ENCODE measurements at regions not wholly inside any gene's neighbourhood (a gene's known extent, or its start where the extent isn't known, plus 50 kb on each side); places are given as distances from the start of the nearest gene placed in this dataset.

DNA sequence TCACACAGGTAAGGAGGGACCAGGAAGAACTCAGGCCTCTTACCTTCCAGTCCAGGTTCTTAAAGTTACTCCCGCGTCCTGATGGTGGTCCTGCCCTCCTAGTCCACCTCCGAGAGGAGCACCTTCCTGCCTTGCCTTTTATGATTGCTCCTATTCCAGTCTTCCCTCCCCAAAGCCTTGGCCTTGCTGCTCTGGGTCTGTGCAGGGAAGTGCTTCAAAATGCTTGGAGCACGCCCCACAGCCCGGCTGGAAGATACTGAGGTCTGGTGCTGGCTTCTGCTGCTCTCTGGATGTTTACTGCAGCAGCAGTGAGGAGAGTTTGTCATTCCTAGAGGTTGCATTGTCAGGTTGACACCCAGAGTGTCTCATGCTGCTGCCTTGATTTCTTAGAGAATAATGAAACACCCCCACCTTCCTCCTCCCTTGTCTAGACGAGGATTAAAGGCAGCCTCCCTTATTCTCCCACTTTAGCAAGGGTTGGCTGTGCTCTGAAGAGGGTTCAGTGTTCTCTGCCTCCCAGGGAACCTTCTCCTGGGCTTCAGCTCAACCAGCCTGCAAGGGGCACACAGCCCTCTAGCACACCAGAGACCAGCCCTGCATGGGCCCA, 142.2 kb upstream of the CACNA1E start:
- DNase-seq = no peak

DNA sequence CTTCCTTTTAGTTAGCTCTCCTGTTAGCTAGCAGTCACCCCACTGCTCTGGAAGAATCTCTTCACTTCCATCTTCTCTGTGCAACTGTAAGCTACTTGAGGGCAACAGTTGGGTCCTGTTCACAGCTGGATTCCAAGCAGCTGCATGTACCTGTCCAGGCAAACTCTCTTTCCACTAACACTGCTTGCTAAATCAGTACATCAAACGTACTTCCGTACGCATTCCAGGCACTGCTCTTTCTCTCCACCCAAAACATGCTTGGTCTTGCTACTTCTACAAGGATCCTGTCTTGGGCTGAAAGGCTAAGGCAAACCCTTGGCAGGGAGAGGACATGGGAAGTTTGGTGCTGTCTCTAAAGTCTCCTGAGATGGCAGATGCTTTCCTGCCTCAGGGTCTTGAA, 139.2 kb upstream of the CACNA1E start:
- DNase-seq = no peak

DNA sequence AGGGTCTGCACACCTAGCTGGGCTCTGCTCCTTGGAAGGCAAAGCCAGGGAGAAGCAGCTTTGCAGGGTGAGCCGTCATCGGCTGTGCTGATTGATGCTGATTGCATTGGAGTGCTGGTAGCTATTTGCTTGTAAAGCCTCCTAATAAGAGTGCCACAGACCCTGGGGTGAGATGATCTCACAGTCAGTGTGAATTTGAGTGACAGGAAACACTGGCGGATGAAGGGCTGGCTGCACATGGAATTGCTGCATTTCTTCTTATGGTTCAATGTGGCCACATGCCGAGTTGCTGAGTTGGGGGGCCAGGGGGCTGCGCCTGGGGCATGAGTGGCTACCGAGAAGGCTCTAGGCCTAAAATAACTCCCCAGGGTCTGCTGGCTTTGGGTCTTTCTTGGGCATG, 138.2 kb upstream of the CACNA1E start:
- no peak for DNase-seq

DNA sequence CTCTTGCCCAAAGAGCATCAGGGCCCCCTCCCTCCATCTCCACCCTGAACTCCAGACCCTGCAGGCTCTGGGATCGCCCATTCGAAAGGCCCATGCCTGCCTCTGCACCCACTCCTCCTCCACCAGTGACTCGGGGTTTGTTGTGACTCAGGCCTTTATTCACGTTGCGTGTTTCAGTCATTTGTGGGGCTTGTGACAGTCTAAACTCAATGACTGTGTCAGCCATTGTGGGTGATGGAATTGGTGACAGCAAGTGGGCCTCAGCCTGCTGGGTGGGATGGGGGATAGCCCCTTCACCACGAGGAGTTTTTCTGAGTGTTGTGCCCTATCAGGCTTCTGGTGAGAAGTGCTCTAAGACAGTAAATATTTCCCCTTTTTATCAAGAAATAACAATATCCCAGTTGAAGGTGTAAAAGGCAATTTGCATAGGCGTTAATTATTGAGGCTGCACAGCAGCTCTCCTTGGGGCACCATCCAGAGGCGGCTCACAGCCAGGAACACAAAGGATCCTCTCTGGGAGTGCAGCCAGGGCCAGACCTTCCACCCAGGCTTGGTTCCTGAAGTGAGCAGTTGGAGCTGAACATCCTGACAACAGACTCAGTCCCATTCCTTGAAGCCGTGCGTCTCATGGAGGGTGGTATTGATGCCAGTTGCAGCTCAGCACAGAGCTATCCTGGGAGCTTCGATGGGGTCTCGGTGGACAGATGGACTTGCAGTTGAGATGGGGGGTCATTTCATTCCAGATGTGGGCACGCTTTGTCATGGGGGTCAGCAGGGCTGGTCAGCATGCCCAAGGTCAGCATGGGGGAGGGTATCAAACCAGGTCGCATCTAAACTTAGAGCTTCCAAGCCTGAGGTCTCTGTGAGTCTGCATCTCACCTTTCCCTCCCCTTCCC, 135.6 kb upstream of the CACNA1E start:
- no peak for DNase-seq

DNA sequence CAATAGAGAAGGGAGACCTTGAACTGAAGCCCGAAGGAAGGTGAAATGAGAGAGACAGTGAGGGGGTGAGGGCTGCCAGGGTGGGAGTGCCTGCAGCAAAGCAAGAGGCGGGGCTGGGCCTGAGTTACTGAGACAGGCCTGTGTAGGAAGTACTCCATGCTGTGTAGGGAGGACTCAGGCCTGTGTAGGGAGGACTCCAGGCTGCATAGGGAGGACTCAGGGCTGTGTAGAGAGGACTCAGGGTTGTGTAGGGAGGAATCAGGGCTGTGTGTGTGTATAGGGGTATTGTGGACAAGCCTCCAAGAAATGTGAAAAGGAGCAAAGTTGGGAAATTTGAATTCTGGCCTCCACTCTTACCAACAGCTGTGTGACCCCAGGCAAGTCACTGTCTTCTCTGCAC, 133.8 kb upstream of the CACNA1E start:
- DNase-seq = no peak

DNA sequence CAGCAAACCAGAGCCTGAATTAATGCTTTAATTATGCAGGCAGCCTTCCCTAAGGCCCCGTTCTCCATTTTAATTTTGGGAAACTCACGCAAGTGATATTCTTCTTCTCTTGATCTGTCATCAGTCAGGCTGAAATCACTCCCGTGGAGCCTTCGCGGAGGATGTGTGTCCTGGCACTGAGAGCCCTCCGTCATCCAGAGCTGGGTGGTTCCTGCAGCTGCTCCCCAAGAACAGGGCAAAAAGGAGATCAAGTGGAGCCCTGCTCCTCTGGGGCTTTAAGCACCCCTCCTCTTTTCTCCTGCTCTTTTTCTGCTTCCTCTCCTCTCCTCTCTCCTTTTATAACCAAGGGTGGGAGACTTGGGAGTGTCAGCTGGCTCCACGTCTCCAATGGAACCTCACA, 133.2 kb upstream of the CACNA1E start:
- DNase-seq = no peak

DNA sequence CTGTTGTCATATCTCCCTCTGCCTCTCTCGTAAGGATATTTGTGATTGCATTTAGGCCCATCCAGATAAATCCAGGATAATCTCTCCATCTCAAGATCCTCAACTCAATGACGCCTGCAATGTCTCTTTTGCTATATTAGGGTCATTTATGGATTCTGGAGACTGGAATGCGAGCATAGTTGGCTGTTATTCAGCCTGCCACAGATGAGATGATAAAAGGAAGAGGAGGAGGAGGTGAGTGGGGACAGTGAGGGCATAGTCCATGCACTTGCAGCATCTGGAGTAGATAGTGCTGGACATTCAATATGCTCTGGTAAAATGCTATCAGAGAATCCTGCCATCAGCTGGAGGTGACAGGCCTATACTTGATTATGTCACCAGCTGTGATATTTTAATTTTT, 131.6 kb upstream of the CACNA1E start:
- no peak for DNase-seq

DNA sequence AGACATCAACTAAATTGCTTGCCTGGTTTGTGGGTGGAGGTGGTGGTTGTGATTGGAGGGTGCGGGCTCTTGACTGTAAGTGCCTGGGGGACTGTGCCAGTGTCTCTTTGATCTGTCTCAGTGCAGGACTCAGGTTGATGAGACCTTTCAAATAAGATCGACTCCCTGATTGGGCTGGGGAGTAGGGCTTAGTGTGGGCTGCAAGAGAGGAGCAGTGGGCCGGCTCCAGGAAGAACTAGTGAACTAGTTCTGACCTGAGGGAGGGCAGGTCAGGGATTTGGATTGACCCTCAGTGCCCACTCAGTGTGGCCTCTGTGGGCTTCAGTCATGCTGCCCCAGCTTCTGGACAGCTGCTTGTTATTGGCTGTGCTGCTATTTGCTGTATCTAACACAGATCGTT, 130.6 kb upstream of the CACNA1E start:
- no peak for DNase-seq

DNA sequence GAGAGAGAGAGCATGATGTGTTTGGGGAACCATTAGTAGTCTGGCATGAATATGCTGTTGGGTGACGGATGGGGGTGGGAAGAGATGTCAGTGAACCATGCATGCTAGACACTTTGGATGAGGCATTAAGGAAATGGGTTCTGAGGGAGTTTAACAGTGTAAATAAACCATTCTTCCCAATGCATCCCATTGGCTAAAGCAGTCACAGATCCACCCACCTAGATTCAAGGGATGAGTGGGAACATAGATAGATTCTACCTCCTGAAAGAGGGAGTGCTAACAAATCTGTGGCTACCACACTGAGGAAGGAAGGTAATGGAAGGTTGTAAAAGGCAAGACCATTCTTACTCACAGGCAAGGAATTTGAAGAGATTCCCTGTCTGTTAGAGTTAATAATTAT, 129.8 kb upstream of the CACNA1E start:
- no peak for DNase-seq

DNA sequence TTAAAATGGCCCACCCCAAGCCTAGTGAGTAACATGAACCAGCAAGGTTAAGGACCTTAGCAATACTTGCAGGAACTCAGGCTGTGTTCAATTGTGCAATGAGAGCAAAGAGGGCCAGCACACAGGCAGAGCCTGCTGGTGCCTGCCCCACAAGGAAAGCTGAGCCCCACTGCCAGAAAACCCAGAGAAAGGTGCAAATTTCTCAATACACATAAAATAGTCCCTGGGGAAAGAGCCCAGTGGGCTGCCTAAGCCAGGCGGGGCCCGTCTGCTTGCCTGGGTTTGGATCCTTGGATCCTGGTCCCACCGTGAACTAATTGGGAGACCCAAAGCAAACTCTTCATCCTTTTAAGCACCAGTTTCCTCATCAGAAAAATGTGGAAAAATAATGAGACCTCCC, 128.5 kb upstream of the CACNA1E start:
- DNase-seq = no peak

DNA sequence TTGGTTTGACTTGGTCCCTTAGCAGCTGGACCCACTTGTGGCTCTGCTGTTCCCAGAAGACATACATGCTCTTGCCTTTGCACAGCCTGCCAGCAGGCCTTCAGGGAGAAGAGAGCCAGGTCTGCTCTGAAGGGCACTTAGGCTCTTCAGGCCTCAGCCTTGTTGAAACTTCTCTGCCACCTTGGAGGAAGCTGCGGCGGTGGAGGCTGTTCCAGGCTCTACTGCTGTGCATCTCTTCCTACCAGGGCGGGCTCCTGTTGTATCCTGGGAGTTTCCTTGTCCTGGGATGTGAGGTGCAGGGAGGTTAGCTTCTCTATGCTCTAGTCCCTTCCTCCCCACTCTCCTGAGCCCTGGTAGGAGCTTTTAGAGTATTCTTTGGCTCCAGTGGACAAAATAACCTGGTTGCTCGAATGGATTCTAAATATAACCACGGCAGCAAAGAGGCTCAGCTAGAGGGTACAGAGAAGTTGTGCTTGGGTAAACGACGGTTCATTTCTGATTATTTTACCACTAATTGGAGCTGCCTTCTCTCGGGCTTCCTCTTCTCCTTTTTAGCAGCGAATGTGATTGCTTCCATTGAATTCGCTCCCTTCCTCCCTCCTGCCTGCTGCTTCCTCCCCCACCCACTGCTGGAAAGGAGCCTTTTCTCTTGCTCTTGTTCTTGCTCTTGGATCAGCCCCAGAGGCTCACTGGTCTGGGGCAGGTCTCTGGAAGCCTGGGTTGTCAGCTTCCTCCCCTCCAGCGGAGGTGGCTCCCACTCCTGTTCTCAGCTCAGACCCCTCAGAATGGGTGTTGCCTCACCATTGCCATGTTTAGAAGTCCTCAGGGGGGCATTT, 126.6 kb upstream of the CACNA1E start:
- no peak for DNase-seq

DNA sequence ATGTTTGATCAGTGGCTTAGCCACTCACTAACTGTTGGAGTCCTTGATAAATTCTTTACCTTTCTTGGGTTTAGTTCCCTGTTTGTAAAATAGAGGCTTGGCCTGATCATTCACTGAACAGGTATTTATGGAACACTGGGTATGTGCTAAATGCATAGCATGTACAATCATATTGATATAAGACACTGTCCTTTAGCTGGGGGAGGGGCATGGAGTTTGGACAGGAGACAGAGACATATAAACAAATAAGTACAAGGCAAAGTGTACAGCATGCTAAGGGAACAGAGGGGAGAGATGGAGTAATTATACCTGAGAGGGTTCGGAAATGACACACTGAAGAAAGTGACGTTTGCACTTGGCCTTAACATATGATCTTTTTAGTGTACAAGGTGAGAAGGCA, 124.3 kb upstream of the CACNA1E start:
- no peak for DNase-seq

DNA sequence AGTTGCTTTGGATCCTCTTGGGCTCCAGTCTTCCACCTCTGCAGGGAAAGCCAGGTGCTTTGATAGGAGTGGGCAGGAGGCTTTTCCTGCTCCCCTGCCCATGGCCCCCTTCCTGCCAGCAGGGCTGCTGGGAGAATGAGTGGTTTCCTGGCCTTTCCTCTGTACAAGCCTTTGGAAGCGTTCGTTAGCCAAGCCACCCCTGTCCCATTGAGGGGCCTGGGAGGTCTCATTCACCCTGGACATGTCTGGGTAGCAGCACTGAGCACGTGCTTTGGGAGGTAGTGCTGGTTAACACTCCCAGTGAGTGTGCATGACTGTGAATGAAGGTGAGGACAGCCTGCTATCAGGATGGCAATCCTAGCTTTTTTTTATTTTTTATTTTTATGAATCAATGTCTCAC, 118.5 kb upstream of the CACNA1E start:
- DNase-seq = no peak

DNA sequence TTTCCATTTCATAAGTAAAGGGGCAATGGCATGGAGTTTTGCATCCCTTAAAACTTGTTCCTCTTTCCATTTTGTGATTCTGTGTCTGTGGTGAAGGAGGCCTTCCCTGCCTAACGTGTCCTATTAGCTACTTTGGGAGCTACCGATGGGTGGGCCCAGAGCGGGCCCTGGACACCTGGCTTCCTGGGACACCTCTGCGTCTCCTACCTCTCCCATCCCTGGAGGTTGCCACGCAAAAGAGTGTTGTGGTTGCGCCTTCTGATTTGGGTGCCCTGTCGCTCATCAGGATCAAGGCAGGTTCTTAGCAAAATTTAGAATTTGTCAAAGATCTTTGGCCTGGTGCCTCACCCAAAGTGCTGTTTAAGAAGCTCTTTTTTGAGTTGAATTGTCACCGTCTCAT, 116.4 kb upstream of the CACNA1E start:
- DNase-seq = no peak

DNA sequence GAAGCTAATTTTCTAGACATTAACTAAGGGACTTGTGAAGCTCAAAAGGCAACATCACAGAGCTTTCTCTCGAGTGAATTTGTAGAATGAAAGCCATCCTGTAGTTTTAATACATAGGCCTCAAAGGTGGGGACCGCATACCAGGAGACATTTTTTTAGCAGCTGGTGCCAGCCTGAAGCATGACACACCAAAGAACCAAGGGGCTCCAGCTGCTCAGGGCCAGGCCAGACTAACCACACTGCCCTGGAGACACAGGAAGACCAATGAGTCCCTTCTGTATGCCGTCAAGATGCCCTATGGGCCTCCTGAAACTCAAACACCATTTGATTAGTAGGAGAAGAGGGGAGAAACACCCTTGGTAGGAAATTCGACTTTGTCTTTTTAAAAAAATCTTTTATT, 113.9 kb upstream of the CACNA1E start:
- no peak for DNase-seq

DNA sequence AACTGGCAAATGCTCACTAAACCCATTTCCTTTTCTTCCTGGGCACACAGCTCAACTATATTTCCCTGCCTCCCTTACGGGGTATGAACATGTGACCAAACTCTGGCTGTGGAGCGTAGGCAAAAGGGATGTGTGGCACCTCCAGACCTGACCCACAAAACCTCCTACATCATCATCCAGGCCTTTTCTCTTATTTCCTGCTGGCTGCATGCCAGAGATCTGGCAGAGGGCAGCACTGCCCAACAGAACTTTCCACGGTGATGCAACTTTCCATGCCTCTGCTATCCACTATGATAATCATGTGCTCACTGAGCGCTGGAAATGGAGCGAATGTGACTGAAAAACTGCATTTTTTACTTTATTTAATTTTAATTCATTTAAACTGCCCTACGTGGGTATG, 99.6 kb upstream of the CACNA1E start:
- no peak for DNase-seq

DNA sequence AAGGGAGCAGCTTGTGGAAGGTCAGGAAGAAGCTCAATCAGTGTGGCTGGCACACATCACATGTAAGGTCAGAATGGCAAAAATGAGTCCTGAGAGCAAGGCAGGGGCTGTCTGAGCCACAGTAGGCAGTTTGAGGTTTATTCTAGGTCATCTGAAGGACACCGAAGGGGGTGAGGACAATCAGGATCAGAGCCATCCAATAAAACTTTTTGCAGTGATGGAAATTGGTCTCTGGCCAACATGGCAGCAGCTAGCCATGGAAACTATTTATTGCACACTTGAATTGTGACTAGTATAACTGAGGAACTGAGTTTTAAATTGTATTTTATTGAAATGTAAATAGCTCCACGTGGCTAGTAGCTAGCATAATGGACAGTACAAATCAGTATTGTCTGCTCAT, 97.0 kb upstream of the CACNA1E start:
- no peak for DNase-seq

DNA sequence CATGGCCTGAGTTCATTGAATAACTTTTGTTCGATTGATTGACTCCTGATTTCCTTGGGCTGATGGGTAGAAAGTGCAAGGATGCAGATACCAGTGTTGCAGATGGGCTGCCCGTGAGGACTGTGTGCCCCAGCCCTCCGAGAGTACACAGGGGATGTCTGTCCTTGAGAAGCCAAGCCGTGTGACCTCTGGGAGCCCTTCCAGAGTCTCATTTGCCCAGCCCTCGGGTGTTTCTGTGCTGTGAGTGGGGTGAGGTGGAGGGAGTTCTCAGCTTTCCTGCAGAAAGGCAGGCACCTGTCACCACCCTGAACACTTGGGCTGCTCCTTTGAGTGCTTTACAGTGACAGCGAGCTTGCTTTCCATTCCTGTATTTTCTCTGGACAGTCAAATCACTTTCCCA, 96.4 kb upstream of the CACNA1E start:
- no peak for DNase-seq

DNA sequence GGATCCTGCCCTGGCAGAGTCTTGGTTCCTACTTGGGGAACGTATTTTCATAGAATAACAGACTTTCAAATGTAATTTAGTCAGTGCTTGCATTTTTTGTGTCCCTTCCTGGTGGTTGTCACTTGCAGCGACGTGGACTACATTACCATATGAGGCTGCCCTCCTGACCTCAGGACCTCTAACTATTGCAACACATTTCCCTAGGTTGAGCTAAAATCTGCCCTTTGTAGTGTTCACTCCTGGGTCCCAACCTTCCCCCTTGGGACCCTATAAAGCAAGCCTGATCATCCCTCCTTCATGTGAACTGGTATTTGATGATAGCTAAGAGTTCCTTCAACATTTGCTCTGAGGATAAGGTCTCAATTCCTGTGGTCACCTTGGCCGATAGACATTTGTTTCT, 95.6 kb upstream of the CACNA1E start:
- no peak for DNase-seq

DNA sequence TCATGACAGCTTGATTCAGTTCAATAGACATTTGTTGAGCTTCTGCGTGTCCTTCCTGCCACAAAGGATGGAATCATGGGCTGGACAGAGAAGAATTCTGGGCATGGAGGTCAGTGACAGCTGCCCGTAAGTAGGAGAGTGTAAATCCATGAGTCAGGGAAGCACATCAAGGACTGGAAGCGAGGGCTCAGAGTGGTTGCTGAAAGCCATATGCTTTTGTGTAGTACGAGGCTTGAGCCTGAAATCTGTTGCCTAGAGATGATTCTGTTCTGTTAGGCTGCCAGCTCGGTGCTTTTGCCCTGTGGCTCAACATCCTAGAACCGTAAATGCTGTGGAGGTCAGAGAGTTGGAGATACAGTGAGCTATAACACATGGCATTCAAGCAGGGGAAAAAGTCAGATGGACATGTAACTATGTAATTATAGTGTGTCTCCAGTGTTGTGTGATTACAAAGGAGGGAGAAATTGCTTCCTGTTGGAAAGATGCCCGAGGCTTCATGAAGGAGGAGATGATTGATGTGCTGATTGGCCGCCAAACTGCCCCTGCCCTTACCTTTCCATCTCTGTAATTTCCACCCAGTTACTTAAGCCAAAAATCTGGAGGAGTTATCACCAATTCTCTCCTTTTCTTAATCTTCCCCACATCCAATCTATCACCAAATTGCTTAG, 92.8 kb upstream of the CACNA1E start:
- DNase-seq = no peak

DNA sequence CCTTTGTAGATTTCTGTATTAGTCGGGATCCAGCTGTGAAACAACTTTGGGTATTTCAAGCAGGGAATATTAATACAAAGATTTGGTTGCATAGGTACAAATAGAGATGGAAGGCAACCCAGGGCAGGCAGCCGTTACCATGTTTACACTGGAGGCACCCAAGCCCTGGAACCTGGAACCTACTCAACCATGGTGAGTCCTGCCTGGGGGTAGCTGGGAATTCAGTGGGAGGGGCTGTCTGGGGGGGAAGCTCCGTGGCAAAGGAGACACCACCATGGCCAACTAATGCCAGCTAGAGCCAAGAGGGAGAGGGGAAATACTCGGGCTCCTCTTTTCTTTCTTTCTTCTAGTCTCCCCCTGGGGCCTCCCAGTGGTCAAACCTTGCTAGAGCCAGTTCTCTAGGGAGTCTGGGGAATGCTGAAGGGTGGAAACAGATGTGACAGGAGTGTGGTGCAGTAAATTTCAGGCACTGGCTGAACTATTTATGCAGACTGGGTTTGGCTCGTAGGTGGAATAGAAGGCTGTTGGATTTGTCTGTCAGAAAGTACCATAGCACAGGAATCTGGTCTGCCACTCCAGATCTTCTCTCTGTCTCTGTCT, 91.9 kb upstream of the CACNA1E start:
- no peak for DNase-seq

DNA sequence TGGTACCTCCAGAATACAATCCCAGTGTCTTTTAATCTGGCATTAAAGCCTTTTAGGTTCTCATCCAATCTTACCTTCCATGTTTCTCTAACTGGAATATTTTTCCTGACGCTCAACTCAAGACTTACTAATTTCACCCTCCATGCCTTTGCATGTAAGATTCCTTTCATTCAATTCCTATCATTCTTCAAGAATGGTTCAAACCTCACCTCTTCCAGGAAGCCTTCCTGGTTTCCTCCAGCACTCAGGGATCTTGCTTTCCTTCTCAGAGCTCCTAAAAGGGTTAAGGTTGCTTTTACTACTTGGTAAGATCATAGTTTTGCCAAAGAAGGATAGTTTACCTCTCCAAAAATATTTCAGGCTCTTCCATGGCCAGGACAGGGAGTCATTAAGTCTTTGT, 91.2 kb upstream of the CACNA1E start:
- DNase-seq = no peak

All from right forelimb (tissue), 1 donor.